ENCODE measurements at regions not wholly inside any gene's neighbourhood (a gene's known extent, or its start where the extent isn't known, plus 50 kb on each side); places are given as distances from the start of the nearest gene placed in this dataset.

DNA sequence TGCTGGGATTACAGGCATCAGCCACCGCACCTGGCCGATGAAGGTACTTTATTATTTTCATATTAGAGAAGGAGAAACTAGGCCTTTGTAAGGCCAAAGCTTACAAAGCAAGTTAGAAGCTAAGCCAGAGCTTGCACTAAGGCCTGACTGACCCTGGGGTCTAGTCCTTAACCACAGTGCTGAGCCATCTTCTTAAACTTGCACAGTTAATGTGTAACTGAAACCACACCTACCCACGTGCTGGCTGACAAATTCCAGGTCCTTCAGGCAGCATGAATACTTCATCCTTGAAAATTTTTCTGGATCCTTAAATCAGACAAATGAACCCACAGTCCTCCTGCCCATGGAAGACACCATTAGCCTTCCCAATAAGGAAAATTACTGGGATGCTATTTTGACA, 880.6 kb downstream of the UQCRFS1 start:
- ChIA-PET CTCF (ENCODE audit: partially characterized antibody) (no interaction called here), POLR2A (ENCODE audit: partially characterized antibody) (no interaction called here)
- Histone ChIP-seq H3K36me3 (ENCODE audit: insufficient read depth, low read length) (no peaks in the 10 kb centered on the region), H3K4me3 (ENCODE audit: low read length in 2 of 2) (no peak overlapping the region), H3K27me3 (ENCODE audit: insufficient read depth, low read length) (no peaks in the 10 kb centered on the region), H3K4me1 (ENCODE audit: insufficient read depth, low read length) (no peaks in the 10 kb centered on the region), H3K27ac (ENCODE audit: low read depth, low read length) (no peak overlapping the region), H3K9me3 (ENCODE audit: control insufficient read depth in 1 of 2, low read length in 2 of 2) (no peaks in the 10 kb centered on the region)
- intact Hi-C loops (cut with micrococcal nuclease): no loop called here
- no peaks in the 10 kb centered on the region for H3K4me1 Mint-ChIP-seq
- H3K36me3 Mint-ChIP-seq: no peaks in the 10 kb centered on the region
- DNase-seq: no peak
- H3K27ac Mint-ChIP-seq: no peak overlapping the region
- H3K4me3 Mint-ChIP-seq: no peak overlapping the region
- no peaks in the 10 kb centered on the region for H3K27me3 Mint-ChIP-seq
- peaks cover 0 to 30% (median 10%) of the 10 kb centered on the region in 8 donors for H3K9me3 Mint-ChIP-seq

DNA sequence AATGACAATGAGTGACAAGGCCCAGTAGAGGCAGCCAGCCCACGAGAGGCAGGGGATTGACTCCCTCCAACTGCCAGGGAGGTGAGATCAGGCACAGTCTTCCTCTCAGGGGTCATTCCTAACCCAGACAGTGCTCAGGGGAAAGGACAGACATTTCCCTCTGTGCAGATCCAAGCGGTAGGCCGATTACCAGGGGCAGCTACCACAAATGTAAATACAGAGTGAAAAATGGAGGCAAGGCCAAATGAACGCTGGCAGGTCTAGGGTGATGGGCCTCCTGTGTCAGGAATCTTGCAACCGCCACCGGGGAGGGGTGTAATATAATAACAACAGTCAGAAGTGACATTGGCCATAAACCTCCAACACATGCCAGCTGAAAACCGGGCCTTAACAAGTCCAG, 881.4 kb downstream of the UQCRFS1 start:
- ChIA-PET POLR2A (ENCODE audit: partially characterized antibody) (no interaction called here), CTCF (ENCODE audit: partially characterized antibody) (no interaction called here)
- Histone ChIP-seq H3K27me3 (ENCODE audit: insufficient read depth, low read length) (no peaks in the 10 kb centered on the region), H3K27ac (ENCODE audit: low read depth, low read length) (no peak overlapping the region), H3K9me3 (ENCODE audit: control insufficient read depth in 1 of 2, low read length in 2 of 2) (no peaks in the 10 kb centered on the region), H3K4me3 (ENCODE audit: low read length in 2 of 2) (no peak overlapping the region), H3K4me1 (ENCODE audit: insufficient read depth, low read length) (no peaks in the 10 kb centered on the region), H3K36me3 (ENCODE audit: insufficient read depth, low read length) (no peaks in the 10 kb centered on the region)
- Mint-ChIP-seq H3K27ac (no peak overlapping the region), H3K4me3 (no peak overlapping the region), H3K27me3 (no peaks in the 10 kb centered on the region), H3K9me3 (peaks cover 0 to 29% (median 10%) of the 10 kb centered on the region in 8 donors), H3K36me3 (no peaks in the 10 kb centered on the region), H3K4me1 (no peaks in the 10 kb centered on the region)
- intact Hi-C loops (cut with micrococcal nuclease): no loop called here
- DNase-seq: no peak

DNA sequence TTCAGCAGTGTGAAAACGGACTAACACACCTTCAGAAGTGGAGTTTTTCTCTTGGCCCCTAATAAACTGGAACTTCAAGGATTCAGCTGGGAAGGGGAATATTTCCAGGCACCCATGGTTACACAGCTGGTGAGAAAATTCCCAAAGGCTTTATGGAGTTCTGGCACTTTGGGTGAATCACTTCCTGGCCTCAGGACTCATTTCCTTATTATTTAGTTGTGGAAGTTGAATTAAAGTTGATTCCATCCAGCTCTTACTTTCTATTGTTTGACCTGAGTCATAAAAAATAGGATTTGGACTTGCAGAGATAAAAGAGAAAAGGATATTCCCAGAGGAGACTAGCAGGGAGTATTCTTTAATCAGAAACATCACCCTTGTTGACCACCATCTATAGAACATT, 882.1 kb downstream of the UQCRFS1 start:
- Mint-ChIP-seq H3K4me1 (no peaks in the 10 kb centered on the region), H3K27me3 (no peaks in the 10 kb centered on the region), H3K4me3 (no peak overlapping the region), H3K36me3 (no peaks in the 10 kb centered on the region), H3K9me3 (peaks cover 0 to 29% (median 11%) of the 10 kb centered on the region in 8 donors), H3K27ac (no peak overlapping the region)
- ChIA-PET CTCF (ENCODE audit: partially characterized antibody) (no interaction called here), POLR2A (ENCODE audit: partially characterized antibody) (no interaction called here)
- Histone ChIP-seq H3K36me3 (ENCODE audit: insufficient read depth, low read length) (no peaks in the 10 kb centered on the region), H3K27me3 (ENCODE audit: insufficient read depth, low read length) (no peaks in the 10 kb centered on the region), H3K4me3 (ENCODE audit: low read length in 2 of 2) (no peak overlapping the region), H3K27ac (ENCODE audit: low read depth, low read length) (no peak overlapping the region), H3K9me3 (ENCODE audit: control insufficient read depth in 1 of 2, low read length in 2 of 2) (no peaks in the 10 kb centered on the region), H3K4me1 (ENCODE audit: insufficient read depth, low read length) (no peaks in the 10 kb centered on the region)
- intact Hi-C loops (cut with micrococcal nuclease): no loop called here
- DNase-seq: no peak

DNA sequence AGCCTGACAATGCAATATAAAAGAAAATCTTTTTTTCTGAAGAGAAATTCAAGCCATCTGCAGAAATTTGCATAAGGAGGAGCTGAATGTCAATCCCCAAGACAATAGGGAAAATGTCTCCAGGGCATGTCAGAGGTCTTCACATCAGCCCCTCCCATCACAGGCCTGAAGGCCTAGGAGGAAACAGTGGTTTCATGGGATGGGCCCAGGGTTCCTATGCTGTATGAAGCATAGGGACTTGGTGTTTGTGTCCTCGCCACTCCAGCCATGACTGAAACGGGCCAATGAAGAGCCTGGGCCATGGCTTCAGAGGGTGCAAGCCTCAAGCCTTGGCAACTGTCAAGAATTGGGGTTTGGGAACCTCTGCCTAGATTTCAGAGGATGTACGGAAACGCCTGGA, 883.5 kb downstream of the UQCRFS1 start:
- POLR2A ChIA-PET (ENCODE audit: partially characterized antibody): no interaction called here
- Histone ChIP-seq H3K36me3 (ENCODE audit: insufficient read depth, low read length) (no peaks in the 10 kb centered on the region), H3K27me3 (ENCODE audit: insufficient read depth, low read length) (no peaks in the 10 kb centered on the region), H3K4me3 (ENCODE audit: low read length in 2 of 2) (no peak overlapping the region), H3K27ac (ENCODE audit: low read depth, low read length) (no peak overlapping the region), H3K4me1 (ENCODE audit: insufficient read depth, low read length) (no peaks in the 10 kb centered on the region), H3K9me3 (ENCODE audit: control insufficient read depth in 1 of 2, low read length in 2 of 2) (no peaks in the 10 kb centered on the region)
- no peak overlapping the region for H3K4me3 Mint-ChIP-seq
- peaks cover 0 to 29% (median 14%) of the 10 kb centered on the region in 8 donors for H3K9me3 Mint-ChIP-seq
- no peak for DNase-seq
- CTCF ChIA-PET (ENCODE audit: partially characterized antibody): no interaction called here
- intact Hi-C loops (cut with micrococcal nuclease): no loop called here
- H3K36me3 Mint-ChIP-seq: no peaks in the 10 kb centered on the region
- no peaks in the 10 kb centered on the region for H3K4me1 Mint-ChIP-seq
- H3K27me3 Mint-ChIP-seq: no peaks in the 10 kb centered on the region
- H3K27ac Mint-ChIP-seq: no peak overlapping the region

DNA sequence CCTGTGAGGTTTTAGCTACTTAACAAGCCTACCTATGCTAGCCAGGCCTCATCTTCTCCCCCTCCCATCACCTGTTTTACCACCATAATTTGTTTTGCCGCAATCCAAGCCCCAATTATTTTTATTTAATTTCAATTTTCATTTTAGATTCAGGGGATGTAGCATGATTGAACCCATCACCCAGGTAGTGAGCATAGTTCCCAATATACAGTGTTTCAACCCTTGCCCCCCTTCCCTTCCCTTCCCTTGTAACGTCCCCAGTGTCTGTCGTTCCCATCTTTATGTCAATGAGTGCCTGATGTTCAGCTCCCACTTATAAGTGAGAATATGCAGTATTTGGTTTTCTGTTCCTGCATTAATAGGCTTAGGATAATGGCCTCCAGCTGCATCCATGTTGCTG, 885.0 kb downstream of the UQCRFS1 start:
- H3K36me3 ChIP-seq (ENCODE audit: insufficient read depth, low read length): no peaks in the 10 kb centered on the region
- intact Hi-C loops (cut with micrococcal nuclease): no loop called here
- no peaks in the 10 kb centered on the region for H3K36me3 Mint-ChIP-seq
- no peaks in the 10 kb centered on the region for H3K9me3 ChIP-seq (ENCODE audit: control insufficient read depth in 1 of 2, low read length in 2 of 2)
- no peak overlapping the region for H3K4me3 Mint-ChIP-seq
- no peak overlapping the region for H3K27ac Mint-ChIP-seq
- DNase-seq: no peak
- no peak overlapping the region for H3K27ac ChIP-seq (ENCODE audit: low read depth, low read length)
- POLR2A ChIA-PET (ENCODE audit: partially characterized antibody): no interaction called here
- H3K4me3 ChIP-seq (ENCODE audit: low read length in 2 of 2): no peak overlapping the region
- H3K27me3 ChIP-seq (ENCODE audit: insufficient read depth, low read length): no peaks in the 10 kb centered on the region
- CTCF ChIA-PET (ENCODE audit: partially characterized antibody): no interaction called here
- H3K27me3 Mint-ChIP-seq: no peaks in the 10 kb centered on the region
- H3K9me3 Mint-ChIP-seq: peaks cover 0 to 23% (median 12%) of the 10 kb centered on the region in 8 donors
- no peaks in the 10 kb centered on the region for H3K4me1 ChIP-seq (ENCODE audit: insufficient read depth, low read length)
- no peaks in the 10 kb centered on the region for H3K4me1 Mint-ChIP-seq

DNA sequence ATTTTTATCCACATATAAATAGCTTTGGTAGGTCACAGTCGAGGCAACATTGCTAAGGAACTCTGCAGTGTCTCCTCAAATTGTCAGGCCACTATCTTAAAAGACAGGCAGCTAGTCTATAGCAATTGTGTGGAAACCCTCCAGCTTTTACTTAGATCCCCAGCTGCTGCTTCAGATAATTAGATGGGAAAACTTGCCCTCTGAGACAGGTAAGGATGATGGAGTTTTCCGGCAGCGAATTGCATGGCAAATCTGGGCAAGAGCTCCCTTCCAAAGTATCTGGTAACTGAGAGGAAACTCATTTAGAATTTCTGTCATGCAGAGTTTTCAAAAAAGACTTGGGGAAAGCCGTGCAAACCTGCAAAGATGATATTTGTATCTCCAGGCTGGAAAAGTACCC, 886.2 kb downstream of the UQCRFS1 start:
- POLR2A ChIA-PET (ENCODE audit: partially characterized antibody): no interaction called here
- Mint-ChIP-seq H3K36me3 (no peaks in the 10 kb centered on the region), H3K4me1 (no peaks in the 10 kb centered on the region), H3K9me3 (peaks cover 0 to 20% (median 10%) of the 10 kb centered on the region in 8 donors), H3K27ac (no peak overlapping the region), H3K27me3 (no peaks in the 10 kb centered on the region), H3K4me3 (no peak overlapping the region)
- DNase-seq: no peak
- CTCF ChIA-PET (ENCODE audit: partially characterized antibody): no interaction called here
- intact Hi-C loops (cut with micrococcal nuclease): no loop called here
- no peaks in the 10 kb centered on the region for H3K36me3 ChIP-seq (ENCODE audit: insufficient read depth, low read length)
- H3K9me3 ChIP-seq (ENCODE audit: control insufficient read depth in 1 of 2, low read length in 2 of 2): no peaks in the 10 kb centered on the region
- no peaks in the 10 kb centered on the region for H3K27me3 ChIP-seq (ENCODE audit: insufficient read depth, low read length)
- H3K4me3 ChIP-seq (ENCODE audit: low read length in 2 of 2): no peak overlapping the region
- no peaks in the 10 kb centered on the region for H3K4me1 ChIP-seq (ENCODE audit: insufficient read depth, low read length)
- no peak overlapping the region for H3K27ac ChIP-seq (ENCODE audit: low read depth, low read length)

DNA sequence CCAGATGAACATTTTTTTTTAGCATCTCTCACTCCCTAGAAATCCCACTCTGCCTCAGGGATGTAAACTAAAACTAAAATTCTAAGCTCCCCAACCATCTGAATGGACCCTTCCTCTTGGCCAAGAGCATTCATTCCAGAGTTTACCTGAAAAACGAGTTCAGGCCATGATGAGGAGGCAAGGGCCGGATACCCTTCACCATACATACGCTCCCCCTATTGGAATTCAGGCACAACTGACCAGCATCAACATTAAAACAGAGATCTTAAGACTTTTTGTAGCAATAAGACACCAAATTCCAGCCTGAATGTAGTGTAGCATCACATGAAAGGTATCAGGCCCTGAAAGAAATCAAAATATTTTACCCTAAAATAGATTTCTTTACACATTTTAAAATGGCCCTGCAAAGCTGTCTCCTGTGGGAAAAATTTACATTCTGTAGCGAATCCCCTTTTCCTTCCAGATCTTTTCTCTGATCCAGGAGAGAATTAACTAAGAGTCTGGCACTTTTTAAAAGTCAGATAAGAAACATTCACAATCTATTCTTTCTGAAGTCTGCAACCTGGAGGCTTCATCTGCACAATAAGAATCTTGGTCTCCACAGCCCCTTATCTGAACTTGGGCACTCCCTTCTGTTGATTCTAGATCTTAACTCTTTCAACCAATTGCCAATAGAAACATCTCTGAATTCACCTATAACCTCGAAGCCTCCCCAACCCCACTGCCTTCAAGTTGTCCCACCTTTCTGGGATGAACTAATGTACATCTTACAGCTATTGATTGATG, 888.5 kb downstream of the UQCRFS1 start:
- intact Hi-C loops (cut with micrococcal nuclease): no loop called here
- Mint-ChIP-seq H3K4me1 (no peaks in the 10 kb centered on the region), H3K4me3 (no peak overlapping the region), H3K9me3 (peaks cover 0 to 17% (median 9%) of the 10 kb centered on the region in 8 donors), H3K36me3 (no peaks in the 10 kb centered on the region), H3K27me3 (no peaks in the 10 kb centered on the region), H3K27ac (no peak overlapping the region)
- ChIA-PET CTCF (ENCODE audit: partially characterized antibody) (no interaction called here), POLR2A (ENCODE audit: partially characterized antibody) (no interaction called here)
- no peaks in the 10 kb centered on the region for H3K27me3 ChIP-seq (ENCODE audit: insufficient read depth, low read length)
- H3K9me3 ChIP-seq (ENCODE audit: control insufficient read depth in 1 of 2, low read length in 2 of 2): no peaks in the 10 kb centered on the region
- no peak overlapping the region for H3K27ac ChIP-seq (ENCODE audit: low read depth, low read length)
- DNase-seq: no peak
- H3K4me1 ChIP-seq (ENCODE audit: insufficient read depth, low read length): no peaks in the 10 kb centered on the region
- no peak overlapping the region for H3K4me3 ChIP-seq (ENCODE audit: low read length in 2 of 2)
- H3K36me3 ChIP-seq (ENCODE audit: insufficient read depth, low read length): no peaks in the 10 kb centered on the region

DNA sequence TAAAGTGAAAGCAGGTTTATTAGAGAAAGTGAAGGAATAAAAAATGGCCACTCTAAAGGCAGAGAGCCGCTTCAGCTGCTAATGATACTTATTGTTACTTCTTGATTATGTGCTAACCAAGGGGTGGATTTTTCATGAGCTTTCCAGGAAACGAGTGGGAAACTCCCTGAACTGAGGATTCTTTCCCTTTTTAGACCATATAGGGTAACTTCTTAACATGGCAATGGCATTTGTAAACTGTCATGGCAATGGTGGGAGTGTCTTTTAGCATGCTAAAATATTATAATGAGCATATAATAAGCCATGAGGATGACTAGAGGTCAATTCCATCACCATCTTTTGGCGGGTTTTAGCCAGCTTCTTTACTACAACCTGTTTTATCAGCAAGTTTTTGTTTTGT, 890.0 kb downstream of the UQCRFS1 start:
- ChIA-PET CTCF (ENCODE audit: partially characterized antibody) (no interaction called here), POLR2A (ENCODE audit: partially characterized antibody) (no interaction called here)
- intact Hi-C loops (cut with micrococcal nuclease): no loop called here
- Histone ChIP-seq H3K27ac (ENCODE audit: low read depth, low read length) (no peak overlapping the region), H3K36me3 (ENCODE audit: insufficient read depth, low read length) (no peaks in the 10 kb centered on the region), H3K4me3 (ENCODE audit: low read length in 2 of 2) (no peak overlapping the region), H3K9me3 (ENCODE audit: control insufficient read depth in 1 of 2, low read length in 2 of 2) (no peaks in the 10 kb centered on the region), H3K4me1 (ENCODE audit: insufficient read depth, low read length) (no peaks in the 10 kb centered on the region), H3K27me3 (ENCODE audit: insufficient read depth, low read length) (no peaks in the 10 kb centered on the region)
- no peaks in the 10 kb centered on the region for H3K36me3 Mint-ChIP-seq
- H3K4me3 Mint-ChIP-seq: no peak overlapping the region
- no peak overlapping the region for H3K27ac Mint-ChIP-seq
- H3K27me3 Mint-ChIP-seq: no peaks in the 10 kb centered on the region
- H3K4me1 Mint-ChIP-seq: no peaks in the 10 kb centered on the region
- no peak for DNase-seq
- peaks cover 0 to 11% (median 6%) of the 10 kb centered on the region in 8 donors for H3K9me3 Mint-ChIP-seq
